ENCODE measurements at regions not wholly inside any gene's neighbourhood (a gene's known extent, or its start where the extent isn't known, plus 50 kb on each side); places are given as distances from the start of the nearest gene placed in this dataset.

DNA sequence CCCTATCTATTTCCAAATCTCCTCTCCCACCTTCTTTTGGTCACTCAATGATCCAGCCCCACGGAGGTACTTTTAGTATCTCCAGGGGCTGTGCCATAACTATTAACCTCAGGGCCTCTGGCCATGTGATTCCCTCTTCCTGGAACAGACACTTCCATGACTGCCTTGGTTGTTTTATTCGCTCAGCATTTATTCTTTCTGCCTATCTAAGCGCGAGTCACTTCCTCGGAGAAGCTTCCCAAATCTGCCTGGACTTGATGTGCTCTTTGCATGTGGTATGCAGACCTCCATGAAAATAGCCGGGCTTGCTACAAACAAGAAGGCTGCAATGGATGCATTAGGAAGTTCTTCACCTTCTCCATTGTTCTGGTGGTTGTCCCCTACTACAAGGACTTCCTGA lies 939.0 kb upstream of the TMEM132C start:
- Histone ChIP-seq H3K4me1 (ENCODE audit: control insufficient read depth in 2 of 2, insufficient read depth in 2 of 2, low read length in 2 of 2) (no peaks in the 10 kb centered on the region), H3K27ac (ENCODE audit: low read depth in 2 of 2, low read length in 2 of 2) (no peak overlapping the region), H3K36me3 (ENCODE audit: control insufficient read depth in 2 of 2, insufficient read depth in 2 of 2, low read length in 2 of 2) (no peaks in the 10 kb centered on the region), H3K9ac (ENCODE audit: low read depth in 1 of 2, low read length in 2 of 2) (no peak overlapping the region), H3K9me3 (ENCODE audit: control insufficient read depth in 2 of 2, low read length in 2 of 2) (no peaks in the 10 kb centered on the region), H3K27me3 (ENCODE audit: control insufficient read depth in 2 of 2, insufficient read depth in 2 of 2, low read length in 2 of 2) (no peaks in the 10 kb centered on the region), H3K4me3 (ENCODE audit: low read length in 2 of 2) (no peak overlapping the region)

DNA sequence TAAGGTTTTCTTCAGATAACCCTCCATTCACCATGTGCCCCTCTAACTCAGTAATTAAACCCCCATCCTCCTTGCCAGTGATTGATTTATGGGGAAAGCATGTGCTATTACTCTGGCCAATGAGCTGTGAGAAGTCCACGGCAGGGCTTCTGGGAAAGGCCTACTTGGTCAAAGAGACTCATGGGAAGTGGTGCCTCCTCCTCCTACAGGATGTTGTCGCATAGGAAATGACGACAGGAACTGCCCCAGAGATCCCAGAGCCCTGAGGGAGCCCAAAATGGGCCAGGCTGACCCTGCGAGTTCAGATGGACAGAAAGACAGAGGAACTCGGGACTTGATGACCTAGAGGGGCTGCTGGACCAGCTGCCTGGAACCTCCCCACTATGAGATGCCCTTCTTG lies 938.1 kb upstream of the TMEM132C start:
- Histone ChIP-seq H3K27me3 (ENCODE audit: control insufficient read depth in 2 of 2, insufficient read depth in 2 of 2, low read length in 2 of 2) (no peaks in the 10 kb centered on the region), H3K4me1 (ENCODE audit: control insufficient read depth in 2 of 2, insufficient read depth in 2 of 2, low read length in 2 of 2) (no peaks in the 10 kb centered on the region), H3K9ac (ENCODE audit: low read depth in 1 of 2, low read length in 2 of 2) (no peak overlapping the region), H3K27ac (ENCODE audit: low read depth in 2 of 2, low read length in 2 of 2) (no peak overlapping the region), H3K9me3 (ENCODE audit: control insufficient read depth in 2 of 2, low read length in 2 of 2) (no peaks in the 10 kb centered on the region), H3K4me3 (ENCODE audit: low read length in 2 of 2) (no peak overlapping the region), H3K36me3 (ENCODE audit: control insufficient read depth in 2 of 2, insufficient read depth in 2 of 2, low read length in 2 of 2) (no peaks in the 10 kb centered on the region)

DNA sequence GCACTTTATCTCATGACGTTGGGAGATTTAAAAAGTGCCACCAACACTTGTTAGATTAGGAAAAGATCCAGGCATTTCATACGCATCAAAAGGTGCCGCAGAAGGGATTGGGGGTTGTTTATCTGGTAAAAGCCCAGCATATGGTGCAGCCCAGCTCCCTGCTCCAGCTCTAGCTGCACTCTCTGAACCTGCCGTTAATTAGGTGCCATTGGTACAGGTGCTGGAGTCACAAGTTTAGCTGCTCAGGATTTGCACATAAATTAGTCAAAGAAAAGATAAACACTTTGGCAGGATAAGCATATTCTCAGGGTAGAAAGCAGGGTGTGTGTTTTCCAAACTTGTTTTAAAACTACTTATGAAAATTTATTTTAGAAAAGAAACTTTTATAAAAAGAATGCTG lies 932.6 kb upstream of the TMEM132C start:
- H3K4me1 ChIP-seq (ENCODE audit: control insufficient read depth in 2 of 2, insufficient read depth in 2 of 2, low read length in 2 of 2) = no peaks in the 10 kb centered on the region
- H3K4me3 ChIP-seq (ENCODE audit: low read length in 2 of 2) = no peak overlapping the region
- H3K36me3 ChIP-seq (ENCODE audit: control insufficient read depth in 2 of 2, insufficient read depth in 2 of 2, low read length in 2 of 2) = no peaks in the 10 kb centered on the region

DNA sequence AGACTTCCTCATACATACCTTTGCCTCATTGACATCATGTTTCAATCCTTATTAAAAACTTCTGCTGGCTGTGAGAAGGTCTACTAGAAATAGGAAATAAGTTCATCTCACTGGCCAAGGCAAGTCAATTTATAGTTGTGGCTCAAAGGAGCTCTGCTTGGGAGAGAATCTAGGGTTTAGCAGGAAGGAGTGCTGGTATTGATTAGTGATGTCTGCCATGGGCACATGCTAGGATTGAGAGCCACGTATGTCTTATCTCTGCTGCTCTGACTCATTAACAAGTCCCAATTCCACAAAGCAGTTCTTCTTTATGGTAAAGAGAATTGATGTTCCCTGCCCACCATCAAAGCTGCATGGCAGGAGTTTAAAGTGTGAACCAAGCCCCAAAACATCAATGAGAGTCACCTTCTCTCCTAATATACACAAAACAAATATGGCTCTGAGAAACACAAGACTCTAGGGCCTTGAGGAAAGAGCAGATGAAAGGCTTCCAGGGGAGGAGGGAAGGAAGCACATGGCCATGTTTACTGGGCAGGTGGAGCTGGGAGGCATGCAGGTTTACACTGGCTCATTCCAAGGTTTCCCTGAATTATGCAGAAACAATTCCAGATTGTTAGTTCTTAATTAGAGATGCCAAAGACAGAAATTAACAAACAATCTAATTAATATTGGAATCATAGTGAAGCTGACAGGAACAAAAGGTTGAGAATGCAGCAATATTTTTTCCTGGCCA lies 931.9 kb upstream of the TMEM132C start:
- Histone ChIP-seq H3K9me3 (ENCODE audit: control insufficient read depth in 2 of 2, low read length in 2 of 2) (no peaks in the 10 kb centered on the region), H3K27me3 (ENCODE audit: control insufficient read depth in 2 of 2, insufficient read depth in 2 of 2, low read length in 2 of 2) (no peaks in the 10 kb centered on the region), H3K27ac (ENCODE audit: low read depth in 2 of 2, low read length in 2 of 2) (no peak overlapping the region), H3K36me3 (ENCODE audit: control insufficient read depth in 2 of 2, insufficient read depth in 2 of 2, low read length in 2 of 2) (no peaks in the 10 kb centered on the region), H3K9ac (ENCODE audit: low read depth in 1 of 2, low read length in 2 of 2) (no peak overlapping the region), H3K4me1 (ENCODE audit: control insufficient read depth in 2 of 2, insufficient read depth in 2 of 2, low read length in 2 of 2) (no peaks in the 10 kb centered on the region), H3K4me3 (ENCODE audit: low read length in 2 of 2) (no peak overlapping the region)

More for the DNA sequence above, 932.6 kb upstream of the TMEM132C start:
- no peaks in the 10 kb centered on the region for H3K27me3 ChIP-seq (ENCODE audit: control insufficient read depth in 2 of 2, insufficient read depth in 2 of 2, low read length in 2 of 2)
- no peaks in the 10 kb centered on the region for H3K9me3 ChIP-seq (ENCODE audit: control insufficient read depth in 2 of 2, low read length in 2 of 2)
- H3K9ac ChIP-seq (ENCODE audit: low read depth in 1 of 2, low read length in 2 of 2) = no peak overlapping the region
- no peak overlapping the region for H3K27ac ChIP-seq (ENCODE audit: low read depth in 2 of 2, low read length in 2 of 2)

DNA sequence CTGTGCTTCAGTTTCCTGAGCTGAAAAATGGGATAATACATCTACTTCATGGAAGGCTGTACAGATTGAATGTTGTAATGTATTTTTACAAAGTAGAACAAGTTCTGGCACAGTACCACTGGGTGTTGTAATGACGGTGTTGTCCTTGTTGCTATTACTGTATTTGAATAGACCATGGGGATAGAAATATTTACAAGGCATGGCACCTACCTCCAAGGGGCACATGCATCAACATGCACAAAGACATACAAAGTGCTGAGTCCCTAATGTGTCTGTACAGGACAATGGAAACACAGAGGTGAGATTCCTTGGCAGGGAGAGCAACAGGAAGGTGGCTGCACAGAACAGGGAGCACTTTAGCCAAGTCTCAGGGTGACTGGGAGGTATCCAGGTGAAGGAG lies 930.6 kb upstream of the TMEM132C start:
- H3K4me1 ChIP-seq (ENCODE audit: control insufficient read depth in 2 of 2, insufficient read depth in 2 of 2, low read length in 2 of 2) = no peaks in the 10 kb centered on the region
- H3K36me3 ChIP-seq (ENCODE audit: control insufficient read depth in 2 of 2, insufficient read depth in 2 of 2, low read length in 2 of 2) = no peaks in the 10 kb centered on the region
- no peak overlapping the region for H3K4me3 ChIP-seq (ENCODE audit: low read length in 2 of 2)
- H3K27me3 ChIP-seq (ENCODE audit: control insufficient read depth in 2 of 2, insufficient read depth in 2 of 2, low read length in 2 of 2) = no peaks in the 10 kb centered on the region
- no peak overlapping the region for H3K27ac ChIP-seq (ENCODE audit: low read depth in 2 of 2, low read length in 2 of 2)
- H3K9ac ChIP-seq (ENCODE audit: low read depth in 1 of 2, low read length in 2 of 2) = no peak overlapping the region
- no peaks in the 10 kb centered on the region for H3K9me3 ChIP-seq (ENCODE audit: control insufficient read depth in 2 of 2, low read length in 2 of 2)

DNA sequence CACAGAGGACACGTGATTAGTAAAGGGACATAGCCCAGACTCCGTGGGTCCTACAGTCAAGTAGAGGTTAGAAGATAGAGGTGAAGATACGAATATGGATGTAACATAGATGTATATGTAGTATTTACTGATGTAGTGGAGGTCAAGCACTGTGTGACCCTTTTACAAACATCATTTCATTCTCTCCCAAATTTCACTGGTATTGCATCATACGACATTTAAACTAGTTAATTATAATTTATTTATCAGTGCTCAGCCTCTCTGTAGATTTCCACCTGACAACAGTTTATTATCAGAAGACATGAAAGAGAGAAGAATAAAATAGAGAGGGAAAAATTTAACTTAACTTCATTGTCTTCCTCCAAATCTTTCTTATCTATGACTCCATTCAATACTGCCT lies 927.9 kb upstream of the TMEM132C start:
- Histone ChIP-seq H3K27me3 (ENCODE audit: control insufficient read depth in 2 of 2, insufficient read depth in 2 of 2, low read length in 2 of 2) (no peaks in the 10 kb centered on the region), H3K4me3 (ENCODE audit: low read length in 2 of 2) (no peak overlapping the region), H3K9me3 (ENCODE audit: control insufficient read depth in 2 of 2, low read length in 2 of 2) (no peaks in the 10 kb centered on the region), H3K9ac (ENCODE audit: low read depth in 1 of 2, low read length in 2 of 2) (no peak overlapping the region), H3K36me3 (ENCODE audit: control insufficient read depth in 2 of 2, insufficient read depth in 2 of 2, low read length in 2 of 2) (no peaks in the 10 kb centered on the region), H3K4me1 (ENCODE audit: control insufficient read depth in 2 of 2, insufficient read depth in 2 of 2, low read length in 2 of 2) (no peaks in the 10 kb centered on the region), H3K27ac (ENCODE audit: low read depth in 2 of 2, low read length in 2 of 2) (no peak overlapping the region)

- no peak overlapping the region for H3K9ac ChIP-seq (ENCODE audit: low read depth in 1 of 2, low read length in 2 of 2)
- no peaks in the 10 kb centered on the region for H3K4me1 ChIP-seq (ENCODE audit: control insufficient read depth in 2 of 2, insufficient read depth in 2 of 2, low read length in 2 of 2)
- H3K27me3 ChIP-seq (ENCODE audit: control insufficient read depth in 2 of 2, insufficient read depth in 2 of 2, low read length in 2 of 2) = no peaks in the 10 kb centered on the region
- no peak overlapping the region for H3K4me3 ChIP-seq (ENCODE audit: low read length in 2 of 2)
- no peaks in the 10 kb centered on the region for H3K9me3 ChIP-seq (ENCODE audit: control insufficient read depth in 2 of 2, low read length in 2 of 2)
- H3K27ac ChIP-seq (ENCODE audit: low read depth in 2 of 2, low read length in 2 of 2) = no peak overlapping the region
- no peaks in the 10 kb centered on the region for H3K36me3 ChIP-seq (ENCODE audit: control insufficient read depth in 2 of 2, insufficient read depth in 2 of 2, low read length in 2 of 2)
These were observed 926.6 kb upstream of the TMEM132C start for GRCh38 chr12:127340381-127340780.

- H3K36me3 ChIP-seq (ENCODE audit: control insufficient read depth in 2 of 2, insufficient read depth in 2 of 2, low read length in 2 of 2) = no peaks in the 10 kb centered on the region
- no peak overlapping the region for H3K9ac ChIP-seq (ENCODE audit: low read depth in 1 of 2, low read length in 2 of 2)
- no peak overlapping the region for H3K27ac ChIP-seq (ENCODE audit: low read depth in 2 of 2, low read length in 2 of 2)
- H3K4me3 ChIP-seq (ENCODE audit: low read length in 2 of 2) = no peak overlapping the region
- H3K4me1 ChIP-seq (ENCODE audit: control insufficient read depth in 2 of 2, insufficient read depth in 2 of 2, low read length in 2 of 2) = no peaks in the 10 kb centered on the region
- no peaks in the 10 kb centered on the region for H3K27me3 ChIP-seq (ENCODE audit: control insufficient read depth in 2 of 2, insufficient read depth in 2 of 2, low read length in 2 of 2)
- H3K9me3 ChIP-seq (ENCODE audit: control insufficient read depth in 2 of 2, low read length in 2 of 2) = no peaks in the 10 kb centered on the region
These were observed 924.1 kb upstream of the TMEM132C start for GRCh38 chr12:127342861-127343260.

- H3K27ac ChIP-seq (ENCODE audit: low read depth in 2 of 2, low read length in 2 of 2) = no peak overlapping the region
- no peak overlapping the region for H3K9ac ChIP-seq (ENCODE audit: low read depth in 1 of 2, low read length in 2 of 2)
- no peaks in the 10 kb centered on the region for H3K27me3 ChIP-seq (ENCODE audit: control insufficient read depth in 2 of 2, insufficient read depth in 2 of 2, low read length in 2 of 2)
- H3K9me3 ChIP-seq (ENCODE audit: control insufficient read depth in 2 of 2, low read length in 2 of 2) = no peaks in the 10 kb centered on the region
- no peaks in the 10 kb centered on the region for H3K36me3 ChIP-seq (ENCODE audit: control insufficient read depth in 2 of 2, insufficient read depth in 2 of 2, low read length in 2 of 2)
- H3K4me1 ChIP-seq (ENCODE audit: control insufficient read depth in 2 of 2, insufficient read depth in 2 of 2, low read length in 2 of 2) = no peaks in the 10 kb centered on the region
- H3K4me3 ChIP-seq (ENCODE audit: low read length in 2 of 2) = no peak overlapping the region
These were observed 923.0 kb upstream of the TMEM132C start for GRCh38 chr12:127343940-127344339.

- H3K9ac ChIP-seq (ENCODE audit: low read depth in 1 of 2, low read length in 2 of 2) = no peak overlapping the region
- H3K4me1 ChIP-seq (ENCODE audit: control insufficient read depth in 2 of 2, insufficient read depth in 2 of 2, low read length in 2 of 2) = no peaks in the 10 kb centered on the region
- H3K4me3 ChIP-seq (ENCODE audit: low read length in 2 of 2) = no peak overlapping the region
These were observed 915.4 kb upstream of the TMEM132C start for GRCh38 chr12:127351481-127352010.

More at GRCh38 chr12:127351481-127352010, 915.4 kb upstream of the TMEM132C start:
- H3K27me3 ChIP-seq (ENCODE audit: control insufficient read depth in 2 of 2, insufficient read depth in 2 of 2, low read length in 2 of 2) = no peaks in the 10 kb centered on the region
- no peaks in the 10 kb centered on the region for H3K9me3 ChIP-seq (ENCODE audit: control insufficient read depth in 2 of 2, low read length in 2 of 2)
- no peaks in the 10 kb centered on the region for H3K36me3 ChIP-seq (ENCODE audit: control insufficient read depth in 2 of 2, insufficient read depth in 2 of 2, low read length in 2 of 2)
- H3K27ac ChIP-seq (ENCODE audit: low read depth in 2 of 2, low read length in 2 of 2) = no peak overlapping the region
